ENCODE measurements at regions not wholly inside any gene's neighbourhood (a gene's known extent, or its start where the extent isn't known, plus 50 kb on each side); places are given as distances from the start of the nearest gene placed in this dataset.
"Not testable (repeated sequence)": the region's sequence is repeated elsewhere in the genome, so short reads cannot be mapped to it uniquely, and the experiment has no call there.

DNA sequence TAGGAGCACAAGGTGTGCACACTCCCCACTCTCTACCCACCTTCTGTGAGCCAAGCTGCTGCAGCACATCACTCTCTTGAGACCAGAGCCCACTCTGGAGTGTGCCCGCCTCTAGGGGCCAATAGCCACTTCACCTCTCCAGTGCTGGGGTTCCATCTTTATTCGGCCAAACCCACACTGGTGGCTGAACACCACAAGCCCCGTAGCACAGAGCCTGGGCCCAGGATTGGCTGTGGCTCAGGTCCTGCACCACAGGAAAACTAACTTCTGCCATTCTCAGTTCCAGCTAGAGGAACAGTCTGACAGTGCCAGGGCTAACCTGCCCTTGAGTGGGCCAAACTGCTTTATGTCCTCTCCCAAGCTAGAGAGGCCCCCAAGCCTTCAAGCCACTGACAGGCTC is 111.0 kb upstream of the TOX3 start:
- H3K27me3 Mint-ChIP-seq, result no peaks in the 10 kb centered on the region
- ChIA-PET POLR2A (no interaction called here), CTCF (no interaction called here)
- TF ChIP-seq, protein P1, sequence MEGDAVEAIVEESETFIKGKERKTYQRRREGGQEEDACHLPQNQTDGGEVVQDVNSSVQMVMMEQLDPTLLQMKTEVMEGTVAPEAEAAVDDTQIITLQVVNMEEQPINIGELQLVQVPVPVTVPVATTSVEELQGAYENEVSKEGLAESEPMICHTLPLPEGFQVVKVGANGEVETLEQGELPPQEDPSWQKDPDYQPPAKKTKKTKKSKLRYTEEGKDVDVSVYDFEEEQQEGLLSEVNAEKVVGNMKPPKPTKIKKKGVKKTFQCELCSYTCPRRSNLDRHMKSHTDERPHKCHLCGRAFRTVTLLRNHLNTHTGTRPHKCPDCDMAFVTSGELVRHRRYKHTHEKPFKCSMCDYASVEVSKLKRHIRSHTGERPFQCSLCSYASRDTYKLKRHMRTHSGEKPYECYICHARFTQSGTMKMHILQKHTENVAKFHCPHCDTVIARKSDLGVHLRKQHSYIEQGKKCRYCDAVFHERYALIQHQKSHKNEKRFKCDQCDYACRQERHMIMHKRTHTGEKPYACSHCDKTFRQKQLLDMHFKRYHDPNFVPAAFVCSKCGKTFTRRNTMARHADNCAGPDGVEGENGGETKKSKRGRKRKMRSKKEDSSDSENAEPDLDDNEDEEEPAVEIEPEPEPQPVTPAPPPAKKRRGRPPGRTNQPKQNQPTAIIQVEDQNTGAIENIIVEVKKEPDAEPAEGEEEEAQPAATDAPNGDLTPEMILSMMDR (IDR thresholded peaks at IDR 0.05), result no peak
- no peak overlapping the region for H3K27ac Mint-ChIP-seq
- no peaks in the 10 kb centered on the region for H3K36me3 Mint-ChIP-seq (ENCODE audit: low read depth)
- no peak for ATAC-seq
- DNase-seq, result no peak
- H3K4me3 Mint-ChIP-seq, result no peak overlapping the region
- no peaks in the 10 kb centered on the region for H3K4me1 Mint-ChIP-seq (ENCODE audit: low read depth)
- peaks cover 10% of the 10 kb centered on the region for H3K9me3 Mint-ChIP-seq
- intact Hi-C loops (cut with micrococcal nuclease), result no loop called here

DNA sequence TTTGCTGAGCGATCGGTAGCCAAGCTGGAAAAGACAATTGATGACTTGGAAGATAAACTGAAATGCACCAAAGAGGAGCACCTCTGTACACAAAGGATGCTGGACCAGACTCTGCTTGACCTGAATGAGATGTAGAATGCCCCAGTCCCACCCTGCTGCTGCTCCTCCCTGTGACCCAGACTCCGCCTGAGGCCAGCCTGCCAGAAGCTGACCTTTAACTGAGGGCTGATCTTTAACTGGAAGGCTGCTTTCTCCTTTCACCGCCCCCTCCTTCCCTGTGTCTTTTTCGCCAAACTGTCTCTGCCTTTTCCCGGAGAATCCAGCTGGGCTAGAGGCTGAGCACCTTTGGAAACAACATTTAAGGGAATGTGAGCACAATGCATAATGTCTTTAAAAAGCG is 109.0 kb upstream of the TOX3 start:
- H3K27me3 Mint-ChIP-seq; DNase-seq; CTCF ChIA-PET; H3K4me1 Mint-ChIP-seq (ENCODE audit: low read depth); H3K36me3 Mint-ChIP-seq (ENCODE audit: low read depth); ATAC-seq; intact Hi-C loops (cut with micrococcal nuclease); H3K9me3 Mint-ChIP-seq; H3K4me3 Mint-ChIP-seq; H3K27ac Mint-ChIP-seq; POLR2A ChIA-PET: not testable (repeated sequence)

DNA sequence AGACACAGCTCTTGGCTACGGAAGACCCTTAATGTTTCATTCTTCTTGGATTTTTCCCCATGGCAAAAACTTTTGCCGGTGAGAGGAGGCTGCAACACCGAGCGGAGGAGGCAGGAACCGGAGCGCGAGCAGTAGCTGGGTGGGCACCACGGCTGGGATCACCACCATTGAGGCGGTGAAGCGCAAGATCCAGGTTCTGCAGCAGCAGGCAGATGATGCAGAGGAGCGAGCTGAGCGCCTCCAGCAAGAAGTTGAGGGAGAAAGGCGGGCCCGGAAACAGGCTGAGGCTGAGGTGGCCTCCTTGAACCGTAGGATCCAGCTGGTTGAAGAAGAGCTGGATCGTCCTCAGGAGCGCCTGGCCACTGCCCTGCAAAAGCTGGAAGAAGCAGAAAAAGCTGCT is 108.2 kb upstream of the TOX3 start:
- DNase-seq; H3K27ac Mint-ChIP-seq; H3K4me3 Mint-ChIP-seq; H3K4me1 Mint-ChIP-seq (ENCODE audit: low read depth); H3K27me3 Mint-ChIP-seq; H3K9me3 Mint-ChIP-seq; ATAC-seq; POLR2A ChIA-PET; intact Hi-C loops (cut with micrococcal nuclease); H3K36me3 Mint-ChIP-seq (ENCODE audit: low read depth); CTCF ChIA-PET: not testable (repeated sequence)

DNA sequence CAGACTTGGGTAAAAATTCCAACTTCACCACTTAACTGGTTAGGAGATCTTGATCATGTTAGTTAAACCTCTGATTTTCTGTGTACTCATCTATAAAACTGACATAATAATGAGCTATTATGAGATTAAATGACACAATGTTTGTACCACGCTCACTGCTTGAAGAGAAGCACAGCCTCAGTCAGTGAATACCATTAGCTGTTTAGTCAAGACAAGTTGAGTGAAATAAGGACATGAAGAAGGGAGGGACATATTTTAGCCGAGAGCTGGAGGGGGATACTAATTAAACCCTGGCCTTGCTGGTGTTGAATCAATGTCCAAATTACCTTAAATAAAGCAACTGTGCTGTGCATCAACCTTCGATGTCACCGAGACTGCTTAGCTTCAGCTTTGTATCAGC is 105.1 kb upstream of the TOX3 start:
- DNase-seq (no peak), ATAC-seq (no peak)
- Mint-ChIP-seq H3K27ac (no peak overlapping the region), H3K4me3 (no peak overlapping the region), H3K4me1 (ENCODE audit: low read depth) (no peaks in the 10 kb centered on the region), H3K27me3 (no peaks in the 10 kb centered on the region), H3K9me3 (peaks cover 2% of the 10 kb centered on the region), H3K36me3 (ENCODE audit: low read depth) (no peaks in the 10 kb centered on the region)
- POLR2A ChIA-PET, result no interaction called here
- CTCF ChIA-PET, result no interaction called here
- TF ChIP-seq, protein P1 (IDR thresholded peaks at IDR 0.05), result no peak
- intact Hi-C loops (cut with micrococcal nuclease), result no loop called here

DNA sequence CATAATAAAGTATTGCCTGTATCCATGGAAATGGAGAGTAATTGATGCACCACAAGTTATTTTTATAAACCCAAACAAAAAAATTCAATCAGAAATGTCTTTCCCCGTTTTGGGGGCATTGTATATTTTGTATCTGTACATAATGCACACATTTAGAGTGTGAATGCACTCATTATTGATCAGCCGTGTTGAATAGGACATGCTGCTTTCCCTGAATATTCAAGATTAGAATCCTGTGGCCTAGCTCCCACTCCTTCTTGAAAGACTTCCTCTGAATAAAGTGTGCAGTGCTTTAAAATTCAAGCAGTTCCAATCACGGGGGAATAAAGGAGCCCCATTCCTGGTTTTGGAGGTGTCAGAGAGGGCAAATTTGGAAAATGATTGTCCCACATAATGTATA is 103.8 kb upstream of the TOX3 start:
- ATAC-seq (no peak), DNase-seq (no peak)
- Mint-ChIP-seq H3K9me3 (peaks cover 2% of the 10 kb centered on the region), H3K27me3 (no peaks in the 10 kb centered on the region), H3K4me1 (ENCODE audit: low read depth) (no peaks in the 10 kb centered on the region), H3K4me3 (no peak overlapping the region), H3K36me3 (ENCODE audit: low read depth) (no peaks in the 10 kb centered on the region), H3K27ac (no peak overlapping the region)
- TF ChIP-seq, protein P1 (IDR thresholded peaks at IDR 0.05), result no peak
- ChIA-PET CTCF (no interaction called here), POLR2A (no interaction called here)
- intact Hi-C loops (cut with micrococcal nuclease), result no loop called here

DNA sequence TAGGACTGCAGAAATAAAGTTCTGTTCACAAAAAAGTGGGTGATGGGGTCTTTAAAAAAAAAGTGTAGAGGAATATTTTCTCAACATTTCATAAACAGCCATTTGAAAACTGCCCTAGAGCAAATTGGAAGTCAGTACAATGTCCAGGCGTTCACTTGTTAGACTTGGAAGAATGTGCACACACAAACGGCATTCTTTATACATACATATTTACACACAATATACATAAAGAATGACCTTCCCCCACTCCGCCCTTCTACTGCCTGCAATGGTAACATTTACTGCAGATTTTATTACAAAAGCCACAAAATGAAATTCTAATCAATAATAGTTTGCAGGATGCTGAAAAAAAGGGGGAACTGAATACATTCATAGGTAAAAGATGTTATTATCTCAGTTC is 103.4 kb upstream of the TOX3 start:
- TF ChIP-seq, protein P1 (IDR thresholded peaks at IDR 0.05), result no peak
- Mint-ChIP-seq H3K27ac (no peak overlapping the region), H3K4me1 (ENCODE audit: low read depth) (no peaks in the 10 kb centered on the region), H3K4me3 (no peak overlapping the region), H3K9me3 (peaks cover 2% of the 10 kb centered on the region), H3K36me3 (ENCODE audit: low read depth) (no peaks in the 10 kb centered on the region), H3K27me3 (no peaks in the 10 kb centered on the region)
- intact Hi-C loops (cut with micrococcal nuclease), result no loop called here
- DNase-seq (no peak), ATAC-seq (no peak)
- ChIA-PET CTCF (no interaction called here), POLR2A (no interaction called here)

Data from activated CD8-positive, alpha-beta T cell treated with anti-CD3 and anti-CD28 coated beads for 36 hours (primary cell).